Uterus (tissue), 3 donors: ENCODE measurements at regions not wholly inside any gene's neighbourhood (a gene's known extent, or its start where the extent isn't known, plus 50 kb on each side); places are given as distances from the start of the nearest gene placed in this dataset.

ENCODE experiments used
- DNase-seq, 2 donors: peaks; one replicate each; pipeline ENCODE4 v3.0.0-alpha.2; 2019 to 2020
- H3K27ac ChIP-seq, 2 donors: fragments of 200-600 bp; sonication (generic); 1 replicate in 1 of 2; 2 replicates in 1 of 2; pipeline ENCODE4 v1.5.1; 2016 to 2018
- H3K27me3 ChIP-seq, 2 donors: fragments of 200-600 bp; sonication (generic); one replicate each; pipeline ENCODE4 v1.5.1; 2018 to 2019; ENCODE audit warnings: control low read depth in 1 of 2
- H3K36me3 ChIP-seq, 2 donors: fragments of 200-600 bp; sonication (generic); one replicate each; pipeline ENCODE4 v1.5.1; 2019; ENCODE audit warnings: control low read depth in 1 of 2
- H3K4me1 ChIP-seq, 2 donors: fragments of 200-600 bp; sonication (generic); one replicate each; pipeline ENCODE4 v1.5.1; 2018 to 2019; ENCODE audit warnings: control low read depth in 1 of 2
- H3K4me3 ChIP-seq, 2 donors: fragments of 200-600 bp; sonication (generic); 1 replicate in 1 of 2; 2 replicates in 1 of 2; pipeline ENCODE4 v1.5.1; 2018 to 2019; ENCODE audit warnings: mild to moderate bottlenecking in 1 of 2
- H3K9me3 ChIP-seq, 2 donors: fragments of 200-600 bp; sonication (generic); one replicate each; pipeline ENCODE4 v1.5.1; 2019; ENCODE audit warnings: control low read depth in 1 of 2
- POLR2A ChIP-seq, 2 donors: fragments of 450-650 bp; IDR thresholded peaks; one replicate each; pipeline ENCODE4 v1.6.1; 2016; ENCODE audit warnings: antibody characterized with exemption in 2 of 2, mild to moderate bottlenecking in 1 of 2, moderate library complexity in 1 of 2
- intact Hi-C: fragments of 100-400 bp; cut with DNase I; formaldehyde crosslinking; loops from one replicate; pipeline ENCODE4 v1.15.1; 2023; ENCODE audit warnings: low total_unique reads
- TF ChIP-seq, protein P1 (sequence below), 4 experiments: fragments of 200-600 bp in 2 of 4; fragments of 450-650 bp in 2 of 4; sonication (generic) in 2 of 4; IDR thresholded peaks; one replicate each; pipeline ENCODE4 v1.5.1; 2016 to 2019; ENCODE audit warnings: antibody characterized with exemption in 4 of 4, mild to moderate bottlenecking in 2 of 4, moderate library complexity in 1 of 4
- donor health status: DM: yes; HTN: yes; CAD: no.

DNA sequence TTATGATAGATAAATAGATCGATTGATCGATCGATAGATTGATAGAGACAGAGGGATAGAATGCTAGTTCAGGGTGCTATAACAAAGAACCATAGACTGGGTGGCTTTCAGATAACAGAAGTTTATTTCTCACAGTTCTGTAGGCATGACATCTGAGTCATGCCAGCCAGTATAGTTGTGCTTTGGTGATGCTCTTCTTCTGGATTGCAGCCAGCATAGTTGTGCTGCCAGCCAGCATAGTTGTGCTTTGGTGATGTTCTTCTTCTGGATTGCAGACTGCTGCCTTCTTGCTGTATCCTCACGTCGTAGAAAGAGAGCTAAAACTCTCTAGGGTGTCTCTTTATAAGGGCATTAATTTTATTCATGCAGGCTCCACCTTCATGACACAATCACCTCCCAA is 860.8 kb downstream of the BRINP3 start:
- DNase-seq: no peak
- Histone ChIP-seq H3K27me3 (no peaks in the 10 kb centered on the region), H3K27ac (no peak overlapping the region), H3K4me1 (no peaks in the 10 kb centered on the region), H3K9me3 (peaks cover 0 to 3% of the 10 kb centered on the region in 2 donors), H3K36me3 (no peaks in the 10 kb centered on the region), H3K4me3 (no peak overlapping the region)
- intact Hi-C loops: no loop called here
- TF ChIP-seq POLR2A (IDR thresholded peaks at IDR 0.05): no peak
- TF ChIP-seq, protein P1, sequence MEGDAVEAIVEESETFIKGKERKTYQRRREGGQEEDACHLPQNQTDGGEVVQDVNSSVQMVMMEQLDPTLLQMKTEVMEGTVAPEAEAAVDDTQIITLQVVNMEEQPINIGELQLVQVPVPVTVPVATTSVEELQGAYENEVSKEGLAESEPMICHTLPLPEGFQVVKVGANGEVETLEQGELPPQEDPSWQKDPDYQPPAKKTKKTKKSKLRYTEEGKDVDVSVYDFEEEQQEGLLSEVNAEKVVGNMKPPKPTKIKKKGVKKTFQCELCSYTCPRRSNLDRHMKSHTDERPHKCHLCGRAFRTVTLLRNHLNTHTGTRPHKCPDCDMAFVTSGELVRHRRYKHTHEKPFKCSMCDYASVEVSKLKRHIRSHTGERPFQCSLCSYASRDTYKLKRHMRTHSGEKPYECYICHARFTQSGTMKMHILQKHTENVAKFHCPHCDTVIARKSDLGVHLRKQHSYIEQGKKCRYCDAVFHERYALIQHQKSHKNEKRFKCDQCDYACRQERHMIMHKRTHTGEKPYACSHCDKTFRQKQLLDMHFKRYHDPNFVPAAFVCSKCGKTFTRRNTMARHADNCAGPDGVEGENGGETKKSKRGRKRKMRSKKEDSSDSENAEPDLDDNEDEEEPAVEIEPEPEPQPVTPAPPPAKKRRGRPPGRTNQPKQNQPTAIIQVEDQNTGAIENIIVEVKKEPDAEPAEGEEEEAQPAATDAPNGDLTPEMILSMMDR (IDR thresholded peaks at IDR 0.05): no peak

DNA sequence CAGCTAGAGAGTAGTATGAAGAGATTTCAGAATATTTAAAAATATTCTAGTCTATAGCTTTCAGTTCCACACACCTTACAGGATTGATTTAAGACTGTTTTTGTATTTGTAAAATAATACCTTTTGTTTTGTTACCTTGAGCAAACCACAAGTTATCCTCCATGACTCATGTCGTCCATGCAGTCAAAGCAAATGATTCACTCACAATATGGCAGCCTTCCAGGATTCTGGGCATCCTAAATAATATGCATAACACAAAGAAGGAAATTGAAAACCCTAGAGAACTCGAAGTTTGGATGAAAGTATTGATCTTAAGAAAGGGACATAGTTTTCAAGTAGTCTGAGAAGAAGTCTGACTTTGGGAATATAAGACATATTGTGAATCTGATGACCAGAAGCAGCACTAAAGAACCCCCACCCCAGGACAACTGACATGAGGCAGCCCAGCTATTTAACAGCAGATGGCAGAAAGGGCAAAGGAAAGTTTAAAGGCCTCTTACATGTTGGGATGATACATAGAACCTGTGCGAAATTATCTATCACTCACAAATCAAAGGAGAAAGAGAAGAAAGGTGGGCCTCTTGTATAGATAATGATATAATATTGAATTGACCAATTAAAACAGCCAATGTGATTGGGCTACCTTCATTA is 857.9 kb downstream of the BRINP3 start:
- Histone ChIP-seq H3K27me3 (no peaks in the 10 kb centered on the region), H3K36me3 (no peaks in the 10 kb centered on the region), H3K4me1 (no peaks in the 10 kb centered on the region), H3K9me3 (peaks cover 0 to 3% of the 10 kb centered on the region in 2 donors), H3K27ac (no peak overlapping the region), H3K4me3 (no peak overlapping the region)
- DNase-seq: no peak
- intact Hi-C loops: no loop called here
- TF ChIP-seq POLR2A (IDR thresholded peaks at IDR 0.05): no peak
- TF ChIP-seq, protein P1 (IDR thresholded peaks at IDR 0.05): no peak

DNA sequence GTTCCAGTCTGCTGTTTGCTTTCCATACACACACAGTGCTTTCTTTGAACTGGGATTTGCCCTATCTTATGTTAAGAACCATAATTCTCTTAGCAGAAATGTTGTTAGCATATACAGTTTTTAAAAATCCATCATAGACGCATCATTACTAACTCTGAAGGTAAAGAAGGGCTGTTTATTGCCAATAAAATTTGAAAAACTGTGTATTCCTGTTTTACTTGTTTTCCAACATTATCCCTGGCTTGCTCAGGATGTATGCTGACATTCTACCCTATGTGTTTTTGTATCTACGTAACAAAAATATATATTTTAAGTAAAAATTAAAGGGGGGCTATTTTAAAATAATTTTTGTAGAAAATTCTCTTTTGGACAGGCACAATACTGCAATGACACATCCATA is 857.2 kb downstream of the BRINP3 start:
- H3K36me3 ChIP-seq: no peaks in the 10 kb centered on the region
- H3K27ac ChIP-seq: no peak overlapping the region
- H3K4me3 ChIP-seq: no peak overlapping the region
- H3K27me3 ChIP-seq: no peaks in the 10 kb centered on the region
- TF ChIP-seq, protein P1 (IDR thresholded peaks at IDR 0.05): no peak
- TF ChIP-seq POLR2A (IDR thresholded peaks at IDR 0.05): no peak
- H3K9me3 ChIP-seq: peaks cover 0 to 3% of the 10 kb centered on the region in 2 donors
- intact Hi-C loops: no loop called here
- DNase-seq: no peak
- no peaks in the 10 kb centered on the region for H3K4me1 ChIP-seq

DNA sequence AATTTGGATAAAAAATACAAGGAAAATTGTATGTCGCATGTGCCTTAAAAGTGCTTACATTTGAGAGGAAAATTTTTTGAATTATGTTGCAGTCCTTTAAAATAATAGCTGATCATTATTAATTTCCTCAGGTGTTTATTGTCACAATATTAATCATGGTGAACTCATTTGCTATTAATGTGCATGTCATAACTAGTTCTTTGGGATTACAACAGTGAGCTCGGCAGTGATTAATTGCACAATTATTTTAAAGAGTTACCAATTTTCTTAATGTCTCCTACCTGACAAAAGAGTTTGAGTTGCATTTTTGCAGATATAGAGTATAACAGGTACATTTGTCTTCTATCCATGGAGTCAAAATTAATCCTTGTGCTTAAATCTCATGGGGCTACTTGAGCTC is 854.3 kb downstream of the BRINP3 start:
- Histone ChIP-seq H3K4me1 (no peaks in the 10 kb centered on the region), H3K27ac (no peak overlapping the region), H3K27me3 (no peaks in the 10 kb centered on the region), H3K9me3 (peaks cover 0 to 3% of the 10 kb centered on the region in 2 donors), H3K4me3 (no peak overlapping the region), H3K36me3 (no peaks in the 10 kb centered on the region)
- DNase-seq: no peak
- intact Hi-C loops: no loop called here
- TF ChIP-seq, protein P1 (IDR thresholded peaks at IDR 0.05): no peak
- TF ChIP-seq POLR2A (IDR thresholded peaks at IDR 0.05): no peak

DNA sequence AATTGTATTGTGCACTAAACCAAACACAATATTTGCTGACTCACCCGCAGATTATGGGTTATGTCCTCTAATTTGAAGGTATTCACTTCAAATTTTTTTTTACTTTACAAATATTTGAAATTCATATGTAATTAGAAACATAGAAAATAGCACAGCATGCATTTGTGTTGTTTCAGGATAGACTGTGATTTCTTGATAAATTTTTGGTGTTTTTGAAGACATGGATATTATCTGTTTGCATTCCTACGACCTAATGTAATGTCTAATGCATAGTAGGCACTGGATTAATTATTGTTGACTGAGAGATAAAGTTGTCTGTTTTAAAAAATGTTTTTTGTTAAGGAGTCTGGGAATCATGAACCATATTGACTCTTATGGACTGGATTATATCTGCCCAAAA is 850.2 kb downstream of the BRINP3 start:
- H3K9me3 ChIP-seq: no peaks in the 10 kb centered on the region
- no peak overlapping the region for H3K27ac ChIP-seq
- no peaks in the 10 kb centered on the region for H3K4me1 ChIP-seq
- no peak for DNase-seq
- no peaks in the 10 kb centered on the region for H3K36me3 ChIP-seq
- no peak for TF ChIP-seq POLR2A (IDR thresholded peaks at IDR 0.05)
- TF ChIP-seq, protein P1 (IDR thresholded peaks at IDR 0.05): no peak
- H3K27me3 ChIP-seq: no peaks in the 10 kb centered on the region
- H3K4me3 ChIP-seq: no peak overlapping the region
- intact Hi-C loops: no loop called here
